Left lung (tissue), 4 donors: ENCODE measurements at regions not wholly inside any gene's neighbourhood (a gene's known extent, or its start where the extent isn't known, plus 50 kb on each side); places are given as distances from the start of the nearest gene placed in this dataset.

Experiments used
- ATAC-seq: fragments of 200-7000 bp; cut with Tn5 transposase; one replicate; pipeline ENCODE4 v1.9.1; 2020; ENCODE audit warnings: moderate library complexity
- DNase-seq, 4 donors: peaks; one replicate each; pipeline ENCODE4 v3.0.0-alpha.2; 2013 to 2020
- H3K27ac ChIP-seq, 2 donors: fragments of 200-600 bp; sonication (generic) in 1 of 2; one replicate each; pipeline versions ENCODE4 v1.5.0 to v1.8.0; 2020 to 2021
- H3K27me3 ChIP-seq, 2 donors: fragments of 200-600 bp; sonication (generic) in 1 of 2; one replicate each; pipeline versions ENCODE4 v1.5.0 to v1.8.0; 2020 to 2021
- H3K36me3 ChIP-seq, 2 donors: fragments of 200-600 bp; sonication (generic) in 1 of 2; one replicate each; pipeline versions ENCODE4 v1.5.0 to v1.8.0; 2020 to 2021
- H3K4me1 ChIP-seq, 2 donors: fragments of 200-600 bp; one replicate each; pipeline ENCODE4 v1.8.0; 2021
- H3K4me3 ChIP-seq, 2 donors: fragments of 200-600 bp; sonication (generic) in 1 of 2; one replicate each; pipeline versions ENCODE4 v1.5.0 to v1.8.0; 2020 to 2021; ENCODE audit warnings: mild to moderate bottlenecking in 1 of 2
- H3K9me3 ChIP-seq, 2 donors: fragments of 200-600 bp; sonication (generic) in 1 of 2; one replicate each; pipeline versions ENCODE4 v1.5.0 to v1.8.0; 2020 to 2021
- intact Hi-C, 2 donors: fragments of 100-400 bp; cut with DNase I; formaldehyde crosslinking; loops; one replicate each; pipeline versions ENCODE4 v1.11.2 to v1.14.2; 2022
- TF ChIP-seq, protein P1 (sequence below), 2 donors: fragments of 200-600 bp; sonication (generic) in 1 of 2; IDR thresholded peaks; one replicate each; pipeline versions ENCODE4 v1.5.0 to v1.8.0; 2021; ENCODE audit warnings: antibody characterized with exemption in 2 of 2
- donor health status: DM: no; HTN: yes; CAD: no.
- donor health status: DM: no; HTN: no; CAD: no.

DNA sequence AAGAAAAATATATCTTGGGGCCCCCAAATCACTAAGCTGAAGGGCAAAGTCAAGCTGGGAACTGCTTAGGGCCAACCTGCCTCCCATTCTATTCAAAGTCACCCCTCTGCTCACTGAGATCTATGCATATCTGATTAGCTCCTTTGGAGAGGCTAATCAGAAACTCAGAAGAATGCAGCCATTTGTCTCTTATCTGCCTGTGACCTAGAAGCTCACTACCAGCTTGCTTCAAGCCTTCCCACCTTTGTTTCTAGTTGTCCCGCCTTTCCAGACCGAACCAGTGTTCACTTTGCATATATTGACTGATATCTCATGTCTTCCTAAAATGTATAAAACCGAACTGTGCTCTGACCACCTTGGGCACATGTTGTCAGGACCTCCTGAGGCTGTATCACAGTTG lies 479.4 kb downstream of the METTL4 start:
- TF ChIP-seq, protein P1, sequence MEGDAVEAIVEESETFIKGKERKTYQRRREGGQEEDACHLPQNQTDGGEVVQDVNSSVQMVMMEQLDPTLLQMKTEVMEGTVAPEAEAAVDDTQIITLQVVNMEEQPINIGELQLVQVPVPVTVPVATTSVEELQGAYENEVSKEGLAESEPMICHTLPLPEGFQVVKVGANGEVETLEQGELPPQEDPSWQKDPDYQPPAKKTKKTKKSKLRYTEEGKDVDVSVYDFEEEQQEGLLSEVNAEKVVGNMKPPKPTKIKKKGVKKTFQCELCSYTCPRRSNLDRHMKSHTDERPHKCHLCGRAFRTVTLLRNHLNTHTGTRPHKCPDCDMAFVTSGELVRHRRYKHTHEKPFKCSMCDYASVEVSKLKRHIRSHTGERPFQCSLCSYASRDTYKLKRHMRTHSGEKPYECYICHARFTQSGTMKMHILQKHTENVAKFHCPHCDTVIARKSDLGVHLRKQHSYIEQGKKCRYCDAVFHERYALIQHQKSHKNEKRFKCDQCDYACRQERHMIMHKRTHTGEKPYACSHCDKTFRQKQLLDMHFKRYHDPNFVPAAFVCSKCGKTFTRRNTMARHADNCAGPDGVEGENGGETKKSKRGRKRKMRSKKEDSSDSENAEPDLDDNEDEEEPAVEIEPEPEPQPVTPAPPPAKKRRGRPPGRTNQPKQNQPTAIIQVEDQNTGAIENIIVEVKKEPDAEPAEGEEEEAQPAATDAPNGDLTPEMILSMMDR (IDR thresholded peaks at IDR 0.05) = no peak
- no peaks in the 10 kb centered on the region for H3K4me1 ChIP-seq
- intact Hi-C loops = no loop called here

DNA sequence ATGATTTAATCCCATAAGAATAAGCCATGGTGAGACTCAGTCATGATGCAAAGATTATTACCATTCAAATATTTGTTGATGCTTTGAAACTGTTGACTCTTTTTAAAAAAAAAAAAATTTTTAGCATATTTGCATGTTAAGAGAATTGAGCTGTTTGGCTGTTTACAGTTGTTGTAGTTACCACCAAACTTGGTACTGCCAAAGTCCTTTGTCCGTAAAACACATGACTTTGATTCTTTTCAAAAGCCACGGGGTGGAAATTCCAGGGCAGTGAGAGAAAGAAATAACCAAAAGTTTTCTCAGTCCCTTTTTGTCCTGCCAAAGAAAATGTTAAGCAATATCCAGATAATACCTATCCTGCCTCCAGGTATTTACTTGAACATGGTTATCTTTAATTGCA lies 474.8 kb downstream of the METTL4 start:
- no peaks in the 10 kb centered on the region for H3K9me3 ChIP-seq
- TF ChIP-seq, protein P1 (IDR thresholded peaks at IDR 0.05) = no peak
- intact Hi-C loops = no loop called here
- H3K36me3 ChIP-seq = no peaks in the 10 kb centered on the region
- DNase-seq (no peak), ATAC-seq (no peak)
- no peaks in the 10 kb centered on the region for H3K27me3 ChIP-seq
- H3K4me1 ChIP-seq = no peaks in the 10 kb centered on the region
- no peak overlapping the region for H3K4me3 ChIP-seq
- H3K27ac ChIP-seq = no peak overlapping the region

More for the DNA sequence above, 479.4 kb downstream of the METTL4 start:
- Histone ChIP-seq H3K27ac (no peak overlapping the region), H3K36me3 (no peaks in the 10 kb centered on the region), H3K4me3 (no peak overlapping the region), H3K9me3 (no peaks in the 10 kb centered on the region), H3K27me3 (no peaks in the 10 kb centered on the region)
- DNase-seq (no peak), ATAC-seq (no peak)

DNA sequence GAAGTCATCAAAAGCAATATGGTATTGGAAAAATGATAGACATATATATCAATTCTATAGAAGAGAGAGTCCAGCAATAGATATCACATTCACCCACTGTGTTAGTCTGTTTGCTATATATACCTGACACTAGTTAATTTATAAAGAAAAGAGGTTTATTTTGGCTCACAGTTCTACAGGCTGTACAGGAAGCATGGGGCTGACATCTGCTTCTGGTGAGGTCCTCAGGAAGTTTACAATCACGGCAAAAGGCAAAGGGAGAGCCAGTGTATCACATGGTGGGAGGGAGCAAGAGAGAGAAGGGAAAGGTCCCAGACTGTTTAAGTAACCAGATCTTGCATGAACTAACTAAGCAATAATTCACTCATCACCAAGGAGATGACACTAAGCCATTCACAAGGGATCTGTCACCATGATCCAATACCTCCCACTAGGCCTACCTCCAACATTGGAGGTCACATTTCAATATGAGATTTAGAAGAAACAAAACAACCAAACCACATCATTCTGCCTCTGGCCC lies 470.6 kb downstream of the METTL4 start:
- intact Hi-C loops = loop anchor here in 1 of 2 donors (10.0 kb wide), 1 partner anchor 444 kb away; no protein-coding TSS in a partner anchor
- Histone ChIP-seq H3K27me3 (no peaks in the 10 kb centered on the region), H3K4me1 (no peaks in the 10 kb centered on the region), H3K9me3 (no peaks in the 10 kb centered on the region), H3K36me3 (no peaks in the 10 kb centered on the region), H3K27ac (no peak overlapping the region), H3K4me3 (no peak overlapping the region)
- TF ChIP-seq, protein P1 (IDR thresholded peaks at IDR 0.05) = no peak
- ATAC-seq (no peak), DNase-seq (no peak)

GRCh38 chr18:2102022-2102421 lies 469.3 kb downstream of the METTL4 start:
- Histone ChIP-seq H3K9me3 (no peaks in the 10 kb centered on the region), H3K4me3 (no peak overlapping the region), H3K27me3 (no peaks in the 10 kb centered on the region), H3K4me1 (no peaks in the 10 kb centered on the region), H3K36me3 (no peaks in the 10 kb centered on the region), H3K27ac (no peak overlapping the region)
- no peak for DNase-seq
- TF ChIP-seq, protein P1 (IDR thresholded peaks at IDR 0.05) = no peak
- ATAC-seq = no peak
- intact Hi-C loops = loop anchor here in 1 of 2 donors (10.0 kb wide), 1 partner anchor 443 kb away; no protein-coding TSS in a partner anchor

DNA sequence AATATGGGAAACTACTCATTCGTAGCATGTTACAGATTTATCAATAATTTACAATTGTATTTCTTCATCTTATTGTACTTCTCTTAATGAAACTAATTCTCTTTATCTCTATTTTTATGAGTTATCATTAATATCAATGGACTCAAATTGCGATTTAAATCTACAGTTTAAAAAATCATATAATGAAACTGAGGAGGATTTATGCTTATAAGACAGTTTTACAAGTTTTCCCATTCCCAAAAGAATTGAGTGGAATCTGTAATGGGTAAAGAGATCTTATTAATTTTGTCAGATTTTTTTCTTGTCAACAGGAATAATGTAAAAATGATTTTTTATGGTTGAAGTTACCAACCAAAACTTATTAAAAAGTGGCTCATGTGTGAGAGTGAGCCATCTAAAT lies 468.0 kb downstream of the METTL4 start:
- intact Hi-C loops = loop anchor here in 1 of 2 donors (10.0 kb wide), 1 partner anchor 442 kb away; no protein-coding TSS in a partner anchor
- Histone ChIP-seq H3K9me3 (no peaks in the 10 kb centered on the region), H3K27ac (no peak overlapping the region), H3K36me3 (no peaks in the 10 kb centered on the region), H3K4me3 (no peak overlapping the region), H3K4me1 (no peaks in the 10 kb centered on the region), H3K27me3 (no peaks in the 10 kb centered on the region)
- TF ChIP-seq, protein P1 (IDR thresholded peaks at IDR 0.05) = no peak
- ATAC-seq = no peak
- DNase-seq = no peak
